ENCODE measurements at regions not wholly inside any gene's neighbourhood (a gene's known extent, or its start where the extent isn't known, plus 50 kb on each side); places are given as distances from the start of the nearest gene placed in this dataset.
A peak's percentile ranks its signal among the peaks of the same experiment; 100 is the strongest.
"Not testable (repeated sequence)": the region's sequence is repeated elsewhere in the genome, so short reads cannot be mapped to it uniquely, and the experiment has no call there.

DNA sequence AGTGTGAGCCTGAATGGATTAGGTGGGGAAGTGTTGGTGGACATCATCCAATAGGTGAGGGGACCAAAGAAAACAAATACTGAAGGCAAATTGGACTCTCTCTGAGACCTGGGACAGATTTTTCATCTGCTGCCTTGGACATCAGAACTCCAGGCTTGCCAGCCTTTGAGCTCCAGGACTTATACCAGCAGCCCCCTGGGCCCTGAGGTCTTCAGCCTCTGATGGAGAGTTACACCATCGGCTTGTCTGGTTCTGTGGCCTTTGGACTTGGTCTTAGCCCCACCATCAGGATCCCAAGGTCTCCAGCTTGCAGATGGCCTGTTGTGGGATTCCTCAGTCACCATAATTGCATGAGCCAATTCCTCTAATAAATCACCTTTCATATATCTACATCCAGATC is 80.8 kb upstream of the SLC8A3 start:
- no peak for DNase-seq

DNA sequence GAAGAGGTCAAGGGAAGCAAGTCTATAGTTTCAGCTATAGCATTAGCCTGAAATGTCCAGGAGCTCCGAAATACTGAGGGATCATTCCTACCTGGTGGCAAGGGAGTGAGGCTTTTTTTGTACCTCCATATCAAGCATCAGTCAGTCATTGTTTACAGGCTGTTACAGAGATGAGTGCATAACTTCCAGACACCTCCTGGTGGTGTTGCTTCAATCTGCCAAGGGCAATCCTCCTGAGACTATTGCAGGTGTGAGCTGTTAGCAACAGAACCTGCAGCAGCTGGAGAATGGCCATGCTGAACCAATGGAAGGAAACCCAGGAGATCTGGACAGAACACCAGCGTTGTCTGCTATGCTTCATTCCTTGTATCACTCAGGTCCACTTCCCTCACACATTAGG is 80.0 kb upstream of the SLC8A3 start:
- DNase-seq: no peak

DNA sequence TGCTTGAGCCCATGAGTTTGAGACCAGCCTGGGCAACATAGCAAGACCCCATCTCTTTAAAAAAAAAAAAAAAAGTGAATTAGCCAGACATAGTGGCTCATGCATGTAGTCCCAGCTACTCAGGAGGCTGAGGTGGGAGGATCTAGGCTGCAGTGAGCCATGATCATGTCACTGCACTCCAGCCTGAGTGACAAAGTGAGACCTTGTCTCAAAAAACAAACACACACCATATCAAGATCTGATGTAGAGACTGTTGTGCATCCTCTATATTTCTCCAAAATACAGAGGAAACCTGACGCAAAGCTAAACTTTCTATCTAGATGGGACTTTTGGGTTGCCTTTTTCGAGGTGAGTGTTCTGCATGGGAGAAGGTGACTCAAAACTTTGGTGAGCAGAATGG is 77.4 kb upstream of the SLC8A3 start:
- no peak for DNase-seq

DNA sequence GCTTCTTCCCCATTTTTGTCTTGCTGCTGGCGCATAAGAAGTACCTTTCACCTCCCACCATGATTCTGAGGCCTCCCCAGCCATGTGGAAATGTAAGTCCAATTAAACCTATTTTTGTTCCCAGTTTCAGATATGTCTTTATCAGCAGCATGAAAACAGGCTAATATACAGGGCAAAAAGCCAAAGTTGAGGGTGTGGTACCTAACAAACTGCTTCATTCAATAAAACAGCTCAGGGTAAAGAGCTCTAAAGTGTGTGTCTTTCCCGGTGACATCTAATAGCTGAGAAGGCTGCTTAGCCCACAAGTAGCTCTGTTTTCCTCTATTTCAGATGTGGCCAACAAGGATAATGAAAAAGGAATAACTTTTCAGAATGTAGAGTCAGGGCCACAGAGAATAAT is 76.7 kb upstream of the SLC8A3 start:
- no peak for DNase-seq

DNA sequence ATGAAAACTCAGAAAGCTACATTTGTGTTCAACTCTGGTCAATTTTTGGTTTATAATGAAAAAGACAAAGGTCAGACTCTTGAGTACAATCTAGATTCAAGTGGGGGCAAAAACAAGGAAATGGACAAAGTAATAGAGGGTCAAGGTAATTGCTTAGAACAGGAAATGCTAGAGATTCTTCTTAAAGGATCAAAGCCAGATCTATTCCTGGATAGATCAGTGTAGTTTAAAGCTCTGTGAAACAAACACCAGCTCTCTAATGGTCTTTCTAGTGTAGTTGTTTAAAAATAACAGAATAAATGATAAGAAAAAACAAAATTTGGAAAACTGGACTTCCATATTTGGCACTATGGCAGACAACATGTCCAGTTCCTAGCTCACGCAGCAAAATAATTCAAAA is 70.7 kb upstream of the SLC8A3 start:
- DNase-seq: no peak

DNA sequence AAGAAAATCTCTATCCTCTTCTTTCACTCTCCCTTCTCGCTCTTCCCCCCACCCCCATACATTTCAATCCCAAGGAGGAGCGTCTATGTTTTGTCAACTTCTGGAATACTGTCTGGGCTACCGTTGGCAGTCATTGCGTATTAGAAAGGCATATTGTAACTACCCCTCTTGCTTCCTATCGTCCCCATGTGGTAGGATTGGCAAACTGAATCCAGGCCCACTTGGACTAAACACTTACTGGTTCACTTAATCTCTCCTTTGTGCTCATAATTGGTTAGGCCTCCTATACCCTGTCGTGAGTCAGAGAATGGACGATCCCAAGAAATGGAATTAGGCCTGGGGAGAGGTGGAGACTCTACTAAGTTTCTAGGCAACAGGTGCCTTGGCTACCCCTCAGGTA is 68.8 kb upstream of the SLC8A3 start:
- DNase-seq: peak; percentile 25

DNA sequence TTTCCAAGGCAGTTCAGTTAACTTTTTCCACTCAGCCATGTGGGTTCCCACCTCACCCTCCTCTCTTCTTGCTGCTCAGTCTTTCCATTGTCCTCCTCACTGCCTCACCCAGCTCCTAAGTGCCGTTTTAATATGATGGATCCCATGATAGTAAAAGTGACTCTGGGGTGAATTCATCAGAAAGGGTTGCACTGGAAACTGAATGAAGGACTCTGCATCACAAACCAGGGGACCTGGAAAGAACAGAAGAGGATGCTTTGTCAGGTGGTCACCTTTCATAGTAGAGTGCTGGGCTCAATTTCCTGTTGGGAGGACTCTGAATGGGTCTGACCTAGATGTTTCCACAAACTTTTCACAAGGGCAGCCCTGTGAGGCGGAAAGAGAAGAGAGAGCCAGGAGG is 67.8 kb upstream of the SLC8A3 start:
- DNase-seq: no peak

DNA sequence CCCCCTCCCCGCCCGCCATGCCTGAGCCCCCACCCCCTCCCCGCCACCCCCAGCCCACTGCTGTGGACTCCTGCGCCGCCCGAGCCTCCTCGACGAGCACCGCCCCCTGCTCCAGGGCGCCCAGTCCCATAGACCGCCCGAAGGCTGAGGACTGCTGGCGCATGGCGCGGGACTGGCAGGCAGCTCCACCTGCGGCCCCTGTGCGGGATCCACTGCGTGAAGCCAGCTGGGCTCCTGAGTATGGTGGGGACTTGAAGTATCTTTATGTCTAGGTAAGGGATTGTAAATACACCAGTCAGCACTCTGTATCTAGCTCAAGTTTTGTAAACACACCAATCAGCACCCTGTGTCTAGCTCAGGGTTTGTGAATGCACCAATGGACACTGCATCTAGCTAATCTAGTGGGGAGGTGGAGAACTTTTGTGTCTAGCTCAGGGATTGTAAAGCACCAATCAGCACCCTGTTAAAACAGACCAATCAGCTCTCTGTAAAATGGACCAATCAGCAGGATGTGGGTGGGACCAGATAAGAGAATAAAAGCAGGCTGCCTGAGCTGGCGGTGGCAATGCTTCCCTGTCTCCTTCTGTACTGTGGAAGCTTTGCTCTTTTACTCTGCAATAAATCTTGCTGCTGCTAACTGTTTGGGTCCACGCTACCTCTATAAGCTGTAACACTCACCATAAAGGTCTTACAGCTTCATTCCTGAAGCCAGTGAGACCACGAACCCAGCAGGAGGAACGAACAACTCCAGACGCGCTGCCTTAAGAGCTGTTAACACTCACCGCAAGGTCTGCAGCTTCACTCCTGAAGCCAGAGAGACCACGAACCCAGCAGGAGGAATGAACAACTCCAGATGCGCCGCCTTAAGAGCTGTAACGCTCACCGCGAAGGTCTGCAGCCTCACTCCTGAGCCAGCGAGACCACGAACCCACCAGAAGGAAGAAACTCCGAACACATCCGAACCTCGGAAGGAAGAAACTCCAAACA is 66.6 kb upstream of the SLC8A3 start:
- DNase-seq: peak; percentile 33

DNA sequence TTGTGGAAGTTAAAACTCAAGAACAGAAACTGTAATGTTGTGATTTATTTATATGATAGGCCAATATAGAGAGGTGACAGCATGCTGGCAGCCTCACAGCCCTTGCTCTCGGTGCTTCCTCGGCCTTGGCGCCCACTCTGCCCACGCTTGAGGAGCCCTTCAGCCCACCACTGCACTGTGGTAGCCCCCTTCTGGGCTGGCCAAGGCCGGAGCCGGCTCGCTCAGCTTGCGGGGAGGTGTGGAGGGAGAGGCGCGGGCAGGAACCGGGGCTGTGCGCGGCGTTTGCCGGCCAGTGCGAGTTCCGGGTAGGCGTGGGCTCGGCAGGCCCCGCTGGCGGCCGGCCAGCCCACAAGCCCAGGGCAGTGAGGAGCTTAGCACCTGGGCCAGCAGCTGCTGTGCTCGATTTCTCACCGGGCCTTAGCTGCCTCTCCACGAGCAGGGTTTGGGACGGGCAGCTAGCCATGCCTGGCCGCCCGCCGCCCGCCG is 65.8 kb upstream of the SLC8A3 start:
- no peak for DNase-seq

DNA sequence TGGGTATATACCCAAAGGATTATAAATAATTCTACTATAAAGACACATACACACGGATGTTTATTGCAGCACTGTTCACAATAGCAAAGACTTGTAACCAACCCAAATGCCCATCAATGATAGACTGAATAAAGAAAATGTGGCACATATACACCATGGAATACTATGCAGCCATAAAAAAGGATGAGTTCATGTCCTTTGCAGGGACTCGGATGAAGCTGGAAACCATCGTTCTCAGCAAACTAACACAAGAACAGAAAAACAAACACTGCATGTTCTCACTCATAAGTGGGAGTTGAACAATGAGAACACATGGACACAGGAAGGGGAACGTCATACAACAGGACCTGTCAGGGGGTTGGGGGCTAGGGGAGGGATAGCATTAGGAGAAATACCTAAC is 64.8 kb upstream of the SLC8A3 start:
- not testable (repeated sequence) for DNase-seq

DNA sequence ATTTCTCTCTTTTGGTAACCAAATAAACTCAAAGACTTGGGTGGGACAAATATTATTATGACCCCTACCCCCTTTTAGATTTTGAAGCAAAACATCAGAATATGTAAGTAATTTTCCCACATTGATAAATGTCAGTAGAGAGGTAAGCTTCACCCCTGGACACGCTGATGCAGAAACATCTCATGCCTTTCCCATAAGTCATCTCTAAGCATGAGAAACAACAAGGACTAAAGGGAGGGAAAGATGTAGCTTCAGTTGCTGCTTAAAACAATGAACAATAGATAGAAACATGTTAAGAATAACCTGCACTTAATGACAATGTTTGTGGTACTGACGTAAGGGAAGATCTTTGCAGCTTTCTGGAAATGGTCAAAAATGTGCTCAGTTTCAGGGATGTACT is 56.3 kb upstream of the SLC8A3 start:
- no peak for DNase-seq

DNA sequence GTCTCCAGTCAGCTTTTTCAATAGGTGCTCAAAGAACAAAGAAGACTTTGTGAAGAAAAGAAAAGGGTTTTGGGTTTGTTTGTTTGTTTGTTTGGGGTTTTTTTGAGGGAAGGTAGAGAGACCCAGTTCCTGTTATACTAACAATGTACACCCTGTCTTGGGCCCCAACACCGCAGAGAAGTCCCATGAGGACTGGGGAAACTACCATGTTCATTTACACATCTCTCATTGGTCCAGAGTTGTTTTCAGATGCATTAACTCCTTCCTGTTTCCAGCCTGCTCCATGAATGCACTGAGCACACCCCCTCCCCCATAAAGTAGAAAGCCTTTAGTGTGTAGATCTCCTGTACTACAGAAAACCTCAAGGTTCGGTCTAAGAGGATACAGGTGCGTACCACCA is 51.1 kb upstream of the SLC8A3 start:
- DNase-seq: no peak

DNA sequence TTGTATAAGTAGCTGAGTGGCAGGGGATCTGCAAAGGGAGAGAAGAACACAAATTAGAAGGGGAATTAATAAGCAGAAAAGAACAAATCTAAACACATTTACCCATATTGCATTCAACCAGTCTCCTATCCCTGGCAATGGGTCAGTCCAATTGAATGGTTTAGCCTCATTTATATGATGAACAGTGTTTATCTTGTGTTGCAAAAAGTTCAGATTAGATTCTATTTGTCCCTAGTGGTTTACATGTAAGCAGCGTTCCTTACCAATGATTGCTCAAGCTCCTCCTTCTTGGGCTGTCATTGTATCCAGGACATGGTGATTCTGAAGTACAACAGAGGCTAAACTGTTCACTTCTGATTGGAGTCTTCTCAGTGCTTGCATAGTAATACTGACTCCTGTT is 49.9 kb upstream of the SLC8A3 start:
- DNase-seq: not testable (repeated sequence)
